Urinary bladder (tissue), 3 donors: ENCODE measurements at regions not wholly inside any gene's neighbourhood (a gene's known extent, or its start where the extent isn't known, plus 50 kb on each side); places are given as distances from the start of the nearest gene placed in this dataset.

ENCODE experiments used
- DNase-seq: peaks from one replicate; pipeline ENCODE4 v3.0.0-alpha.2; 2015; ENCODE audit errors: extremely low spot score
- H3K27ac ChIP-seq: one replicate; pipeline ENCODE4 v1.5.1; 2013; ENCODE audit warnings: low read depth, mild to moderate bottlenecking, moderate library complexity
- H3K36me3 ChIP-seq: one replicate; pipeline ENCODE4 v1.6.1; 2013; ENCODE audit warnings: mild to moderate bottlenecking, moderate library complexity; ENCODE audit not compliant: insufficient read depth
- H3K4me1 ChIP-seq: one replicate; pipeline ENCODE4 v1.6.1; 2013; ENCODE audit warnings: mild to moderate bottlenecking, moderate library complexity; ENCODE audit not compliant: insufficient read depth
- H3K4me3 ChIP-seq: one replicate; pipeline ENCODE4 v1.5.1; 2013; ENCODE audit warnings: low read depth, low read length
- whole genome bisulfite sequencing: extraction: QIAGEN DNeasy Blood & Tissue Kit; methylation state at CpG from one replicate; pipeline ENCODE4 v1.1.7; 2013; 5-methylcytosine and 5-hydroxymethylcytosine counted together
- donor health status: healthy with polysubstance abuse.
- donor health status: healthy.

- no peak overlapping the region for H3K4me3 ChIP-seq
- no peak for DNase-seq
- no peak overlapping the region for H3K27ac ChIP-seq
- H3K36me3 ChIP-seq, result no peaks in the 10 kb centered on the region
- no peaks in the 10 kb centered on the region for H3K4me1 ChIP-seq
Observed at GRCh38 chr10:118903691-118904090, 125.8 kb upstream of the NANOS1 start.

GRCh38 chr10:118904286-118904685 lies 125.2 kb upstream of the NANOS1 start:
- WGBS, result 74% methylated on average over 8 of the region's 8 CpGs
- Histone ChIP-seq H3K36me3 (no peaks in the 10 kb centered on the region), H3K27ac (no peak overlapping the region), H3K4me3 (no peak overlapping the region), H3K4me1 (no peaks in the 10 kb centered on the region)
- no peak for DNase-seq

GRCh38 chr10:118907051-118907450 lies 122.5 kb upstream of the NANOS1 start:
- H3K27ac ChIP-seq, result no peak overlapping the region
- H3K4me1 ChIP-seq, result no peaks in the 10 kb centered on the region
- no peak for DNase-seq
- WGBS, result 92% methylated on average over 5 of the region's 5 CpGs
- no peak overlapping the region for H3K4me3 ChIP-seq
- H3K36me3 ChIP-seq, result no peaks in the 10 kb centered on the region

- Histone ChIP-seq H3K4me3 (no peak overlapping the region), H3K36me3 (no peaks in the 10 kb centered on the region), H3K4me1 (no peaks in the 10 kb centered on the region), H3K27ac (no peak overlapping the region)
- WGBS, result 77% methylated on average over 16 of the region's 16 CpGs
- DNase-seq, result no peak
Observed at GRCh38 chr10:118908557-118909256, 120.8 kb upstream of the NANOS1 start.

GRCh38 chr10:118910702-118911101 lies 118.8 kb upstream of the NANOS1 start:
- DNase-seq, result no peak
- WGBS, result 56% methylated on average over 7 of the region's 7 CpGs

GRCh38 chr10:118911363-118911762 lies 118.2 kb upstream of the NANOS1 start:
- Histone ChIP-seq H3K4me3 (no peak overlapping the region), H3K27ac (no peak overlapping the region), H3K4me1 (no peaks in the 10 kb centered on the region), H3K36me3 (no peaks in the 10 kb centered on the region)
- 53% methylated on average over 5 of the region's 5 CpGs for WGBS
- no peak for DNase-seq

More at GRCh38 chr10:118910702-118911101, 118.8 kb upstream of the NANOS1 start:
- Histone ChIP-seq H3K4me1 (no peaks in the 10 kb centered on the region), H3K27ac (no peak overlapping the region), H3K4me3 (no peak overlapping the region), H3K36me3 (no peaks in the 10 kb centered on the region)

- Histone ChIP-seq H3K4me1 (no peaks in the 10 kb centered on the region), H3K27ac (no peak overlapping the region), H3K36me3 (no peaks in the 10 kb centered on the region), H3K4me3 (no peak overlapping the region)
- WGBS, result 59% methylated on average over 4 of the region's 4 CpGs
- DNase-seq, result no peak
Observed at GRCh38 chr10:118912961-118913600, 116.4 kb upstream of the NANOS1 start.

- no peaks in the 10 kb centered on the region for H3K36me3 ChIP-seq
- no peak overlapping the region for H3K27ac ChIP-seq
- H3K4me3 ChIP-seq, result no peak overlapping the region
- no peak for DNase-seq
- H3K4me1 ChIP-seq, result no peaks in the 10 kb centered on the region
- whole genome bisulfite sequencing, result 54% methylated on average over 4 of the region's 4 CpGs
Observed at GRCh38 chr10:118913825-118914224, 115.7 kb upstream of the NANOS1 start.

GRCh38 chr10:118914629-118915028 lies 114.9 kb upstream of the NANOS1 start:
- no peak for DNase-seq
- Histone ChIP-seq H3K27ac (no peak overlapping the region), H3K4me1 (no peaks in the 10 kb centered on the region), H3K36me3 (no peaks in the 10 kb centered on the region), H3K4me3 (no peak overlapping the region)
- 69% methylated on average over 4 of the region's 4 CpGs for WGBS

GRCh38 chr10:118915161-118915560 lies 114.4 kb upstream of the NANOS1 start:
- Histone ChIP-seq H3K4me3 (no peak overlapping the region), H3K4me1 (no peaks in the 10 kb centered on the region), H3K36me3 (no peaks in the 10 kb centered on the region), H3K27ac (no peak overlapping the region)
- no peak for DNase-seq
- WGBS, result 87% methylated on average over 8 of the region's 8 CpGs

GRCh38 chr10:118916777-118917176 lies 112.7 kb upstream of the NANOS1 start:
- H3K4me3 ChIP-seq, result no peak overlapping the region

GRCh38 chr10:118917701-118918100 lies 111.8 kb upstream of the NANOS1 start:
- no peak for DNase-seq
- WGBS, result 84% methylated on average over 7 of the region's 7 CpGs
- Histone ChIP-seq H3K36me3 (no peaks in the 10 kb centered on the region), H3K4me1 (no peaks in the 10 kb centered on the region), H3K27ac (no peak overlapping the region), H3K4me3 (no peak overlapping the region)

More at GRCh38 chr10:118916777-118917176, 112.7 kb upstream of the NANOS1 start:
- DNase-seq, result no peak
- H3K4me1 ChIP-seq, result no peaks in the 10 kb centered on the region
- no peak overlapping the region for H3K27ac ChIP-seq
- H3K36me3 ChIP-seq, result no peaks in the 10 kb centered on the region
- WGBS, result 91% methylated on average over 6 of the region's 6 CpGs

GRCh38 chr10:118918116-118918515 lies 111.4 kb upstream of the NANOS1 start:
- H3K4me3 ChIP-seq, result no peak overlapping the region
- WGBS, result 75% methylated on average over 5 of the region's 5 CpGs
- no peaks in the 10 kb centered on the region for H3K4me1 ChIP-seq
- no peaks in the 10 kb centered on the region for H3K36me3 ChIP-seq
- no peak overlapping the region for H3K27ac ChIP-seq
- no peak for DNase-seq

- no peak for DNase-seq
- Histone ChIP-seq H3K4me1 (no peaks in the 10 kb centered on the region), H3K36me3 (no peaks in the 10 kb centered on the region), H3K27ac (no peak overlapping the region), H3K4me3 (no peak overlapping the region)
- 73% methylated on average over 3 of the region's 3 CpGs for WGBS
Observed at GRCh38 chr10:118918587-118918986, 110.9 kb upstream of the NANOS1 start.
